Body of pancreas (tissue), 4 donors: ENCODE measurements at regions not wholly inside any gene's neighbourhood (a gene's known extent, or its start where the extent isn't known, plus 50 kb on each side); places are given as distances from the start of the nearest gene placed in this dataset.

Source experiments
- ATAC-seq: fragments of 150-250 bp; one replicate; pipeline ENCODE4 v1.9.1; 2016
- DNase-seq, 4 donors: peaks; one replicate each; pipeline ENCODE4 v3.0.0-alpha.2; 2019
- H3K27ac ChIP-seq, 4 donors: fragments of 200-600 bp; sonication (generic); 1 replicate in 3 of 4; 2 replicates in 1 of 4; pipeline versions ENCODE4 v1.5.1 to v1.6.1; 2016 to 2019; ENCODE audit warnings: mild to moderate bottlenecking in 1 of 4, mixed read lengths in 1 of 4, moderate library complexity in 1 of 4
- H3K27me3 ChIP-seq, 2 donors: fragments of 200-600 bp; sonication (generic); one replicate each; pipeline ENCODE4 v1.6.0; 2016; ENCODE audit warnings: mild to moderate bottlenecking in 1 of 2
- H3K36me3 ChIP-seq, 2 donors: fragments of 200-600 bp; sonication (generic); replicated peaks in 1 of 2; 2 replicates each; pipeline ENCODE4 v1.5.1; 2016; ENCODE audit warnings: low read depth in 2 of 2; ENCODE audit not compliant: insufficient read depth in 1 of 2
- H3K4me1 ChIP-seq: fragments of 200-600 bp; sonication (generic); one replicate; pipeline ENCODE4 v1.6.0; 2016
- H3K4me3 ChIP-seq, 2 donors: fragments of 200-600 bp; sonication (generic); 1 replicate in 1 of 2; 2 replicates in 1 of 2; pipeline ENCODE4 v1.5.1; 2016 to 2019
- H3K9me3 ChIP-seq, 3 donors: fragments of 200-600 bp; sonication (generic); 1 replicate in 2 of 3; 2 replicates in 1 of 3; pipeline ENCODE4 v1.5.1; 2016
- POLR2A ChIP-seq, 3 donors: fragments of 450-650 bp; IDR thresholded peaks; one replicate each; pipeline ENCODE4 v1.6.1; 2016; ENCODE audit warnings: antibody characterized with exemption in 3 of 3, mild to moderate bottlenecking in 2 of 3
- WGBS, 2 donors: methylation state at CpG; one replicate each; pipeline ENCODE4 v1.1.5; 2017; 5-methylcytosine and 5-hydroxymethylcytosine counted together
- intact Hi-C: fragments of 100-400 bp; cut with DNase I; formaldehyde crosslinking; loops from one replicate; pipeline ENCODE4 v1.15.1; 2023
- TF ChIP-seq, protein P1 (sequence below), 7 experiments: fragments of 450-650 bp in 4 of 7; fragments of 200-600 bp in 3 of 7; sonication (generic) in 3 of 7; IDR thresholded peaks; one replicate each; pipeline ENCODE4 v1.5.1; 2016 to 2019; ENCODE audit warnings: antibody characterized with exemption in 7 of 7

DNA sequence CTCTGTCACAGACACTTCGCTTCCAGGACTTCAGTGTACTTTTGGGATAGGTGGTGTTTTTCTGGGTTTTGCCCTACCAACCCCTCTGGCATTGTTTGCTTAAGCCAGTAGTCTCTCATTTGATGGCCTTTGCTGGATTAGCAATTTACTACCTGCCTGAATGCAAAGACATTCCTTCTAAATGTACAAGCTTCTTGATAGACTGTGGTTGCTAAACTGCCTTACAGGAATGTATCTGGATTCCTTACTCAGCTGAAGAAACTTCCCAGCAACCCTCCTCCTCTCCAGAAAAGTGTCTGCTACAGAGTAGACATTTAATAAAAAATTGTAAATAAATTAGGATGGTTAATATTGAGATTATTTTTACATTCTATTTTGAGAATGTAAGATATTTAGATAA lies 1916.7 kb downstream of the EFNA5 start:
- H3K27me3 ChIP-seq = no peaks in the 10 kb centered on the region
- no peaks in the 10 kb centered on the region for H3K36me3 ChIP-seq
- TF ChIP-seq, protein P1, sequence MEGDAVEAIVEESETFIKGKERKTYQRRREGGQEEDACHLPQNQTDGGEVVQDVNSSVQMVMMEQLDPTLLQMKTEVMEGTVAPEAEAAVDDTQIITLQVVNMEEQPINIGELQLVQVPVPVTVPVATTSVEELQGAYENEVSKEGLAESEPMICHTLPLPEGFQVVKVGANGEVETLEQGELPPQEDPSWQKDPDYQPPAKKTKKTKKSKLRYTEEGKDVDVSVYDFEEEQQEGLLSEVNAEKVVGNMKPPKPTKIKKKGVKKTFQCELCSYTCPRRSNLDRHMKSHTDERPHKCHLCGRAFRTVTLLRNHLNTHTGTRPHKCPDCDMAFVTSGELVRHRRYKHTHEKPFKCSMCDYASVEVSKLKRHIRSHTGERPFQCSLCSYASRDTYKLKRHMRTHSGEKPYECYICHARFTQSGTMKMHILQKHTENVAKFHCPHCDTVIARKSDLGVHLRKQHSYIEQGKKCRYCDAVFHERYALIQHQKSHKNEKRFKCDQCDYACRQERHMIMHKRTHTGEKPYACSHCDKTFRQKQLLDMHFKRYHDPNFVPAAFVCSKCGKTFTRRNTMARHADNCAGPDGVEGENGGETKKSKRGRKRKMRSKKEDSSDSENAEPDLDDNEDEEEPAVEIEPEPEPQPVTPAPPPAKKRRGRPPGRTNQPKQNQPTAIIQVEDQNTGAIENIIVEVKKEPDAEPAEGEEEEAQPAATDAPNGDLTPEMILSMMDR (IDR thresholded peaks at IDR 0.05) = no peak
- TF ChIP-seq POLR2A (IDR thresholded peaks at IDR 0.05) = no peak
- H3K27ac ChIP-seq = no peak overlapping the region
- WGBS, 2 donors = 79 to 86% methylated on average over 1 of the region's 1 CpG
- H3K4me1 ChIP-seq = no peaks in the 10 kb centered on the region
- intact Hi-C loops = no loop called here
- H3K4me3 ChIP-seq = no peak overlapping the region
- no peaks in the 10 kb centered on the region for H3K9me3 ChIP-seq
- ATAC-seq = no peak
- DNase-seq = no peak

DNA sequence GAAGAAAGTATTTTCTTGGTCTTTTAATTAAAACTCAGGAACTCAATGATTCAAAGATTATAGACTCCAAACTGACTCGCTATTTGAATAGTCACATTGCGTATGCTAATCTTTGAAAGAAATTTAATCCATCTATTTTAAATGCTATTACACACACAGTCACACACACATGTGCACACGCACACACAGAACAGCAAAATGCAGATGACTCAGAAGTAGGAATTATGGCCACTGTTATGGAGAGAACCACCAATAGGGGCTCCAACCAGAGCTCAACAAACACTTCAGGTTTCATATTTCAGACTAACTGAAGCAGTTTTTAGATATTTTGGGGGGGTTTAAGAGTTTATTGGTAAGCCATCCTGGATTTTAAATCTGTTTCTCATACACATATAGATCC lies 1917.9 kb downstream of the EFNA5 start:
- Histone ChIP-seq H3K4me3 (no peak overlapping the region), H3K4me1 (no peaks in the 10 kb centered on the region), H3K27me3 (no peaks in the 10 kb centered on the region), H3K36me3 (no peaks in the 10 kb centered on the region), H3K9me3 (no peaks in the 10 kb centered on the region), H3K27ac (no peak overlapping the region)
- WGBS, 2 donors = 82 to 91% methylated on average over 3 of the region's 3 CpGs
- no peak for DNase-seq
- intact Hi-C loops = no loop called here
- no peak for ATAC-seq
- TF ChIP-seq, protein P1 (IDR thresholded peaks at IDR 0.05) = no peak
- no peak for TF ChIP-seq POLR2A (IDR thresholded peaks at IDR 0.05)

DNA sequence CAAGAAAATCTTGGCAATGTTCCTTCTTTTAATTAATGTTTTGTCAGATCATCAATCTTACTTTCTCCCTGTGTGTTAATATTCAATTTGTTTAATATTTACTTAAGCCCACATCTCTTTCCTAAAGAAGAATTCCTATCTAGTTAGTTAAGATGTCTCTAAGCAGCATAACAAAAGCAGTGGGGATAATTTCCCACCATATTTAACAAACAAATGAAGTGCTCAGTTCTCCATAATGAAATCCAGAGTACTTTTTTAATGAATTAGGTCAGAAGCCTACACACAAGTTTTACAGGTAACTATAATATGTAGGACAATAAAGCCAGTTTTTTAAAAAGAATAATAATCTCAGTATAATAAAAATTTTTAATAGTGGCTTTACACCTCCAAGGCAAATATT lies 1918.8 kb downstream of the EFNA5 start:
- no peaks in the 10 kb centered on the region for H3K27me3 ChIP-seq
- H3K27ac ChIP-seq = no peak overlapping the region
- no peaks in the 10 kb centered on the region for H3K4me1 ChIP-seq
- no peaks in the 10 kb centered on the region for H3K9me3 ChIP-seq
- H3K36me3 ChIP-seq = no peaks in the 10 kb centered on the region
- intact Hi-C loops = no loop called here
- no peak for TF ChIP-seq POLR2A (IDR thresholded peaks at IDR 0.05)
- TF ChIP-seq, protein P1 (IDR thresholded peaks at IDR 0.05) = no peak
- H3K4me3 ChIP-seq = no peak overlapping the region
- DNase-seq (no peak), ATAC-seq (no peak)

DNA sequence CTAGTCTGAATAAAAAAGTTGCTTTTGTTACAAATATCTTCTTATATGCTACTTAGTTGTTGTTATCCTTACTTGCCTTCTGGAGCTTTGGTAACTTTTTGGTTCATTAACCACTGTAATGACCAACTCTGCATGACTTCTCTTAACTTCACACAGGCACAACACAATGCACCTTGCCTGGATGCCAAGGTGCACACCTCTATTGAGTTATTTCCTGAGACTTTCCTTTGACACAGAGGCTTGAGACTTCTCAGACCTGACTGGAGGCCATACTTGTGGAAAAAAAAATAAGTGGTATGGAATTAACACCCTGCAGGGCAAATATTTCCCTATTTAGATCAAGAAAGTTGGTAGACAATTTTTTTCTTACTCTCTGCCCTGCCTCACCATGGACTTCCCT lies 1925.6 kb downstream of the EFNA5 start:
- Histone ChIP-seq H3K4me1 (no peaks in the 10 kb centered on the region), H3K27me3 (no peaks in the 10 kb centered on the region), H3K9me3 (no peaks in the 10 kb centered on the region), H3K27ac (no peak overlapping the region), H3K4me3 (no peak overlapping the region), H3K36me3 (no peaks in the 10 kb centered on the region)
- ATAC-seq = no peak
- no peak for TF ChIP-seq POLR2A (IDR thresholded peaks at IDR 0.05)
- TF ChIP-seq, protein P1 (IDR thresholded peaks at IDR 0.05) = no peak
- intact Hi-C loops = no loop called here
- no peak for DNase-seq

DNA sequence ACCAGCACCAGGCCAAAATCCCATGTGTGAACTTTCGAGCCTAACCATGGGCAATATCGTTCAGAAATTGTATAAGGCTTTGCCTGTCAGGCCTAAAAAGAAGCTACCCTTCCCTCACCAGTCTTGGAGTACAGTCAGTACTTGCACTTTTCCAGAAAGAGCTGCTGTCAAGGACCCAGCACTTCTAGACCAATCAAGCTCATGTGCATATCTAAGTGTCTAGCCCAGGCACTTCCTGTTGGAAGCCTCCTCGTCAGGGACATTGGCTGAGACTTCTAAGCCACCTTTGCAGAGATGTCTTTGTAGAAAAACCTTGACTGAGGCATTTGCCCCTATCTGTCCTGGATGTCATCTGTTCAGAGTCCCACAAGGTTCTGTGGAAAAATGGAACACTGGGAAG lies 1930.5 kb downstream of the EFNA5 start:
- Histone ChIP-seq H3K27ac (no peak overlapping the region), H3K4me1 (no peaks in the 10 kb centered on the region), H3K9me3 (no peaks in the 10 kb centered on the region), H3K4me3 (no peak overlapping the region), H3K27me3 (no peaks in the 10 kb centered on the region), H3K36me3 (no peaks in the 10 kb centered on the region)
- WGBS, 2 donors = 59 to 74% methylated on average over 3 of the region's 3 CpGs
- TF ChIP-seq POLR2A (IDR thresholded peaks at IDR 0.05) = no peak
- TF ChIP-seq, protein P1 (IDR thresholded peaks at IDR 0.05) = no peak
- intact Hi-C loops = no loop called here
- no peak for DNase-seq
- no peak for ATAC-seq
